CD8-positive, alpha-beta memory T cell (primary cell): ENCODE measurements at regions not wholly inside any gene's neighbourhood (a gene's known extent, or its start where the extent isn't known, plus 50 kb on each side); places are given as distances from the start of the nearest gene placed in this dataset.

Experiments used
- CTCF ChIA-PET: fragments of 350-600 bp; sonication (Branson Sonifier 250); formaldehyde crosslinking; loops from one replicate; lab custom pipeline; 2021; ENCODE audit warnings: antibody characterized with exemption; lab: Charles Lee
- POLR2A ChIA-PET: fragments of 350-600 bp; sonication (Branson Sonifier 250); formaldehyde crosslinking; loops from one replicate; lab custom pipeline; 2021; ENCODE audit warnings: antibody characterized with exemption; lab: Charles Lee
- DNase-seq, 5 donors: peaks; one replicate each; pipeline versions ENCODE4 v3.0.0 to v3.0.0-alpha.2; 2020 to 2022; ENCODE audit warnings: mixed read lengths in 1 of 5
- H3K27ac ChIP-seq: one replicate; pipeline ENCODE4 v1.7.0; 2013; ENCODE audit warnings: low read depth, mild to moderate bottlenecking, low read length, moderate library complexity
- H3K27me3 ChIP-seq: 2 replicates; pipeline ENCODE4 v1.7.0; 2013; ENCODE audit warnings: low read length, mild to moderate bottlenecking; ENCODE audit not compliant: insufficient read depth, poor library complexity, severe bottlenecking
- H3K36me3 ChIP-seq: 2 replicates; pipeline ENCODE4 v1.7.0; 2013; ENCODE audit warnings: mild to moderate bottlenecking, low read length, moderate library complexity; ENCODE audit not compliant: insufficient read depth
- H3K4me1 ChIP-seq: 2 replicates; pipeline ENCODE4 v1.7.0; 2013; ENCODE audit warnings: mild to moderate bottlenecking, low read length, moderate library complexity; ENCODE audit not compliant: insufficient read depth
- H3K4me3 ChIP-seq: 2 replicates; pipeline ENCODE4 v1.7.0; 2013; ENCODE audit warnings: mild to moderate bottlenecking, low read length
- H3K9me3 ChIP-seq: 2 replicates; pipeline ENCODE4 v1.7.0; 2013; ENCODE audit warnings: mild to moderate bottlenecking, low read length
- H3K27ac Mint-ChIP-seq, 8 donors: one replicate each; pipeline ENCODE4 v1.8.0; 2020 to 2021; ENCODE audit warnings: mixed read lengths in 8 of 8, mild to moderate bottlenecking in 6 of 8, inconsistent platforms in 3 of 8, moderate library complexity in 3 of 8
- H3K27me3 Mint-ChIP-seq, 2 donors: one replicate each; pipeline ENCODE4 v1.8.0; 2020 to 2021; ENCODE audit warnings: mixed read lengths in 2 of 2, mild to moderate bottlenecking in 1 of 2, moderate library complexity in 1 of 2
- H3K36me3 Mint-ChIP-seq, 3 donors: one replicate each; pipeline ENCODE4 v1.8.0; 2020 to 2021; ENCODE audit warnings: mixed read lengths in 3 of 3, inconsistent platforms in 1 of 3, mild to moderate bottlenecking in 1 of 3
- H3K4me1 Mint-ChIP-seq, 3 donors: one replicate each; pipeline ENCODE4 v1.8.0; 2020 to 2021; ENCODE audit warnings: mixed read lengths in 3 of 3, inconsistent platforms in 1 of 3, mild to moderate bottlenecking in 1 of 3
- H3K4me3 Mint-ChIP-seq, 7 donors: one replicate each; pipeline ENCODE4 v1.8.0; 2020 to 2021; ENCODE audit warnings: mixed read lengths in 7 of 7, mild to moderate bottlenecking in 6 of 7, moderate library complexity in 4 of 7, inconsistent platforms in 2 of 7
- H3K9me3 Mint-ChIP-seq, 5 donors: one replicate each; pipeline ENCODE4 v1.8.0; 2020 to 2022; ENCODE audit warnings: mixed read lengths in 5 of 5, mild to moderate bottlenecking in 3 of 5, moderate library complexity in 2 of 5, inconsistent platforms in 1 of 5

GRCh38 chr11:98701541-98701940, 319.2 kb upstream of the CNTN5 start:
- H3K27me3 Mint-ChIP-seq: no peaks in the 10 kb centered on the region
- H3K27ac Mint-ChIP-seq: no peak overlapping the region
- CTCF ChIA-PET: no interaction called here
- H3K27me3 ChIP-seq: no peaks in the 10 kb centered on the region
- peaks cover 11 to 20% (median 12%) of the 10 kb centered on the region in 5 donors for H3K9me3 Mint-ChIP-seq
- H3K4me1 ChIP-seq: no peaks in the 10 kb centered on the region
- H3K36me3 ChIP-seq: no peaks in the 10 kb centered on the region
- H3K4me1 Mint-ChIP-seq: no peaks in the 10 kb centered on the region
- no peak overlapping the region for H3K4me3 ChIP-seq
- POLR2A ChIA-PET: no interaction called here
- DNase-seq: no peak
- peaks cover 4% of the 10 kb centered on the region for H3K9me3 ChIP-seq
- no peak overlapping the region for H3K27ac ChIP-seq
- H3K36me3 Mint-ChIP-seq: no peaks in the 10 kb centered on the region
- no peak overlapping the region for H3K4me3 Mint-ChIP-seq

GRCh38 chr11:98703779-98704556, 316.8 kb upstream of the CNTN5 start:
- H3K4me1 ChIP-seq: no peaks in the 10 kb centered on the region
- CTCF ChIA-PET: no interaction called here
- Mint-ChIP-seq H3K9me3 (peaks cover 10 to 15% (median 12%) of the 10 kb centered on the region in 5 donors), H3K4me1 (no peaks in the 10 kb centered on the region), H3K4me3 (no peak overlapping the region), H3K27me3 (no peaks in the 10 kb centered on the region), H3K36me3 (no peaks in the 10 kb centered on the region), H3K27ac (no peak overlapping the region)
- no peaks in the 10 kb centered on the region for H3K36me3 ChIP-seq
- DNase-seq: no peak
- POLR2A ChIA-PET: no interaction called here
- H3K4me3 ChIP-seq: no peak overlapping the region
- no peak overlapping the region for H3K27ac ChIP-seq
- H3K27me3 ChIP-seq: no peaks in the 10 kb centered on the region
- H3K9me3 ChIP-seq: no peaks in the 10 kb centered on the region

GRCh38 chr11:98710026-98710425, 310.7 kb upstream of the CNTN5 start:
- H3K27me3 ChIP-seq: no peaks in the 10 kb centered on the region
- Mint-ChIP-seq H3K4me1 (no peaks in the 10 kb centered on the region), H3K27me3 (no peaks in the 10 kb centered on the region), H3K36me3 (no peaks in the 10 kb centered on the region), H3K9me3 (peaks cover 9 to 35% (median 14%) of the 10 kb centered on the region in 5 donors), H3K4me3 (no peak overlapping the region), H3K27ac (no peak overlapping the region)
- POLR2A ChIA-PET: no interaction called here
- H3K9me3 ChIP-seq: no peaks in the 10 kb centered on the region
- no peaks in the 10 kb centered on the region for H3K36me3 ChIP-seq
- no peaks in the 10 kb centered on the region for H3K4me1 ChIP-seq
- no peak overlapping the region for H3K27ac ChIP-seq
- CTCF ChIA-PET: no interaction called here
- no peak for DNase-seq
- no peak overlapping the region for H3K4me3 ChIP-seq

GRCh38 chr11:98710986-98711385, 309.8 kb upstream of the CNTN5 start:
- Mint-ChIP-seq H3K36me3 (no peaks in the 10 kb centered on the region), H3K27me3 (no peaks in the 10 kb centered on the region), H3K9me3 (peaks cover 11 to 38% (median 20%) of the 10 kb centered on the region in 5 donors), H3K4me3 (no peak overlapping the region), H3K4me1 (no peaks in the 10 kb centered on the region), H3K27ac (no peak overlapping the region)
- Histone ChIP-seq H3K27me3 (no peaks in the 10 kb centered on the region), H3K36me3 (no peaks in the 10 kb centered on the region), H3K9me3 (no peaks in the 10 kb centered on the region), H3K27ac (no peak overlapping the region), H3K4me1 (no peaks in the 10 kb centered on the region), H3K4me3 (no peak overlapping the region)
- POLR2A ChIA-PET: no interaction called here
- CTCF ChIA-PET: no interaction called here
- DNase-seq: no peak

- Histone ChIP-seq H3K4me3 (no peak overlapping the region), H3K4me1 (no peaks in the 10 kb centered on the region), H3K36me3 (no peaks in the 10 kb centered on the region), H3K9me3 (no peaks in the 10 kb centered on the region), H3K27ac (no peak overlapping the region), H3K27me3 (no peaks in the 10 kb centered on the region)
- Mint-ChIP-seq H3K9me3 (peaks cover 11 to 39% (median 19%) of the 10 kb centered on the region in 5 donors), H3K4me3 (no peak overlapping the region), H3K36me3 (peaks cover 0 to 1% (median 0%) of the 10 kb centered on the region in 3 donors), H3K27ac (no peak overlapping the region), H3K4me1 (no peaks in the 10 kb centered on the region), H3K27me3 (no peaks in the 10 kb centered on the region)
- CTCF ChIA-PET: no interaction called here
- DNase-seq: no peak
- POLR2A ChIA-PET: no interaction called here
Observed at GRCh38 chr11:98720951-98721350, 299.8 kb upstream of the CNTN5 start.

- Histone ChIP-seq H3K27me3 (no peaks in the 10 kb centered on the region), H3K9me3 (no peaks in the 10 kb centered on the region), H3K4me1 (no peaks in the 10 kb centered on the region), H3K36me3 (no peaks in the 10 kb centered on the region), H3K4me3 (no peak overlapping the region), H3K27ac (no peak overlapping the region)
- Mint-ChIP-seq H3K4me3 (no peak overlapping the region), H3K36me3 (peaks cover 0 to 1% (median 0%) of the 10 kb centered on the region in 3 donors), H3K27ac (no peak overlapping the region), H3K4me1 (no peaks in the 10 kb centered on the region), H3K27me3 (no peaks in the 10 kb centered on the region), H3K9me3 (peaks cover 4 to 40% (median 14%) of the 10 kb centered on the region in 5 donors)
- DNase-seq: no peak
- ChIA-PET POLR2A (no interaction called here), CTCF (no interaction called here)
Observed at GRCh38 chr11:98725471-98725870, 295.3 kb upstream of the CNTN5 start.

- CTCF ChIA-PET: no interaction called here
- no peak for DNase-seq
- Mint-ChIP-seq H3K27ac (no peak overlapping the region), H3K4me1 (no peaks in the 10 kb centered on the region), H3K9me3 (peaks cover 4 to 31% (median 14%) of the 10 kb centered on the region in 5 donors), H3K27me3 (no peaks in the 10 kb centered on the region), H3K4me3 (no peak overlapping the region), H3K36me3 (no peaks in the 10 kb centered on the region)
- H3K4me3 ChIP-seq: no peak overlapping the region
- no peaks in the 10 kb centered on the region for H3K9me3 ChIP-seq
- H3K36me3 ChIP-seq: no peaks in the 10 kb centered on the region
- H3K4me1 ChIP-seq: no peaks in the 10 kb centered on the region
- no peak overlapping the region for H3K27ac ChIP-seq
- no peaks in the 10 kb centered on the region for H3K27me3 ChIP-seq
- POLR2A ChIA-PET: no interaction called here
Observed at GRCh38 chr11:98728421-98728820, 292.3 kb upstream of the CNTN5 start.

GRCh38 chr11:98729118-98729517, 291.6 kb upstream of the CNTN5 start:
- Mint-ChIP-seq H3K4me3 (no peak overlapping the region), H3K4me1 (no peaks in the 10 kb centered on the region), H3K27ac (no peak overlapping the region), H3K27me3 (no peaks in the 10 kb centered on the region), H3K9me3 (peaks cover 5 to 24% (median 10%) of the 10 kb centered on the region in 5 donors), H3K36me3 (no peaks in the 10 kb centered on the region)
- no peaks in the 10 kb centered on the region for H3K4me1 ChIP-seq
- H3K27ac ChIP-seq: no peak overlapping the region
- H3K4me3 ChIP-seq: no peak overlapping the region
- DNase-seq: no peak
- no peaks in the 10 kb centered on the region for H3K9me3 ChIP-seq
- POLR2A ChIA-PET: no interaction called here
- CTCF ChIA-PET: no interaction called here
- H3K27me3 ChIP-seq: no peaks in the 10 kb centered on the region
- H3K36me3 ChIP-seq: no peaks in the 10 kb centered on the region
